HEK293 (cell line): ENCODE measurements at regions not wholly inside any gene's neighbourhood (a gene's known extent, or its start where the extent isn't known, plus 50 kb on each side); places are given as distances from the start of the nearest gene placed in this dataset.

Experiments used
- CTCF ChIA-PET: fragments of 350-600 bp; formaldehyde crosslinking; extraction: SDS; loops from one replicate; lab custom pipeline; 2021; ENCODE audit warnings: antibody characterized with exemption; lab: Yijun Ruan, JAX
- POLR2A ChIA-PET: fragments of 300-600 bp; formaldehyde crosslinking; extraction: SDS; loops from one replicate; lab custom pipeline; 2020; ENCODE audit warnings: antibody characterized with exemption, inconsistent platforms; lab: Yijun Ruan, JAX
- H3K27ac ChIP-seq: fragments of 200-500 bp; sonication (Bioruptor generic); 2 replicates; pipeline ENCODE4 v1.5.1; 2014; ENCODE audit warnings: low read depth, low read length, control low read depth, inconsistent platforms; ENCODE audit errors: extremely low read depth
- H3K36me3 ChIP-seq, 2 experiments: fragments of 200-500 bp in 1 of 2; sonication (Bioruptor generic) in 1 of 2; 1 replicate in 1 of 2; 2 replicates in 1 of 2; pipeline ENCODE4 v1.5.1; 2014 to 2017; ENCODE audit warnings: inconsistent platforms in 2 of 2, low read length in 2 of 2; ENCODE audit not compliant: control insufficient read depth in 2 of 2, insufficient read depth in 1 of 2
- H3K4me1 ChIP-seq: fragments of 200-500 bp; sonication (Bioruptor generic); 2 replicates; pipeline ENCODE4 v1.5.1; 2014; ENCODE audit warnings: mild to moderate bottlenecking, low read length, inconsistent platforms; ENCODE audit not compliant: control insufficient read depth, insufficient read depth
- H3K4me3 ChIP-seq: 2 replicates; pipeline ENCODE4 v1.5.1; 2011; ENCODE audit warnings: low read depth, mild to moderate bottlenecking, control low read depth, low read length, moderate library complexity
- H3K9me3 ChIP-seq: fragments of 200-500 bp; sonication (Bioruptor generic); 2 replicates; pipeline ENCODE4 v1.5.1; 2014; ENCODE audit warnings: low read depth, low read length, inconsistent platforms; ENCODE audit not compliant: control insufficient read depth, insufficient read depth
- OVOL3 ChIP-seq: fragments of 450-650 bp; formaldehyde crosslinking; IDR thresholded peaks from 2 replicates; pipeline ENCODE4 v1.5.1; 2016; ENCODE audit warnings: missing biosample characterization, missing genetic modification characterization
- REPIN1 ChIP-seq: fragments of 450-650 bp; formaldehyde crosslinking; IDR thresholded peaks from 2 replicates; pipeline ENCODE4 v1.5.1; 2017; ENCODE audit warnings: missing biosample characterization, missing genetic modification characterization, low read depth
- SCRT1 ChIP-seq: fragments of 450-650 bp; formaldehyde crosslinking; IDR thresholded peaks from 2 replicates; pipeline ENCODE4 v1.5.1; 2016; ENCODE audit warnings: missing biosample characterization, missing genetic modification characterization, borderline replicate concordance
- SP7 ChIP-seq: fragments of 450-650 bp; formaldehyde crosslinking; IDR thresholded peaks from 2 replicates; pipeline ENCODE4 v1.5.1; 2016; ENCODE audit warnings: missing biosample characterization, missing genetic modification characterization
- ZBTB1 ChIP-seq: fragments of 450-650 bp; formaldehyde crosslinking; IDR thresholded peaks from 2 replicates; pipeline ENCODE4 v1.5.1; 2016; ENCODE audit warnings: missing biosample characterization, missing genetic modification characterization
- ZBTB17 ChIP-seq: fragments of 450-650 bp; formaldehyde crosslinking; IDR thresholded peaks from 2 replicates; pipeline ENCODE4 v1.5.1; 2016; ENCODE audit warnings: missing biosample characterization, missing genetic modification characterization
- ZEB2 ChIP-seq: fragments of 450-650 bp; formaldehyde crosslinking; IDR thresholded peaks from 2 replicates; pipeline ENCODE4 v1.5.1; 2016; ENCODE audit warnings: missing biosample characterization, missing genetic modification characterization
- ZNF140 ChIP-seq: fragments of 450-650 bp; formaldehyde crosslinking; IDR thresholded peaks from 2 replicates; pipeline ENCODE4 v1.5.1; 2016; ENCODE audit warnings: missing biosample characterization, missing genetic modification characterization
- ZNF2 ChIP-seq: fragments of 450-650 bp; formaldehyde crosslinking; IDR thresholded peaks from 2 replicates; pipeline ENCODE4 v1.5.1; 2016; ENCODE audit warnings: missing biosample characterization, missing genetic modification characterization
- ZNF280D ChIP-seq: fragments of 450-650 bp; formaldehyde crosslinking; IDR thresholded peaks from 2 replicates; pipeline ENCODE4 v1.5.1; 2016; ENCODE audit warnings: missing biosample characterization, missing genetic modification characterization
- ZNF292 ChIP-seq: fragments of 450-650 bp; formaldehyde crosslinking; IDR thresholded peaks from 2 replicates; pipeline ENCODE4 v1.5.1; 2016; ENCODE audit warnings: low read depth, missing biosample characterization, missing genetic modification characterization, borderline replicate concordance
- ZNF350 ChIP-seq: fragments of 450-650 bp; formaldehyde crosslinking; IDR thresholded peaks from 2 replicates; pipeline ENCODE4 v1.5.0; 2017; ENCODE audit warnings: missing biosample characterization, mild to moderate bottlenecking, missing genetic modification characterization
- ZNF37A ChIP-seq: fragments of 450-650 bp; IDR thresholded peaks from 2 replicates; pipeline ENCODE4 v1.5.1; 2018; ENCODE audit warnings: missing biosample characterization, missing genetic modification characterization
- ZNF48 ChIP-seq: fragments of 450-650 bp; formaldehyde crosslinking; IDR thresholded peaks from 2 replicates; pipeline ENCODE4 v1.5.1; 2016; ENCODE audit warnings: missing biosample characterization, missing genetic modification characterization
- ZNF549 ChIP-seq: fragments of 450-650 bp; IDR thresholded peaks from 2 replicates; pipeline ENCODE4 v1.5.1; 2018; ENCODE audit warnings: missing biosample characterization, missing genetic modification characterization, mild to moderate bottlenecking, inconsistent platforms, moderate library complexity
- ZNF639 ChIP-seq: fragments of 450-650 bp; formaldehyde crosslinking; IDR thresholded peaks from 2 replicates; pipeline ENCODE4 v1.5.1; 2016; ENCODE audit warnings: missing biosample characterization, missing genetic modification characterization
- ZNF768 ChIP-seq: fragments of 450-650 bp; formaldehyde crosslinking; IDR thresholded peaks from 2 replicates; pipeline ENCODE4 v1.5.1; 2018; ENCODE audit warnings: missing biosample characterization, mild to moderate bottlenecking, missing genetic modification characterization
- TF ChIP-seq, protein P1 (sequence below): fragments of 450-650 bp; formaldehyde crosslinking; IDR thresholded peaks from 2 replicates; pipeline ENCODE4 v1.5.1; 2016; ENCODE audit warnings: missing biosample characterization, missing genetic modification characterization, borderline replicate concordance

DNA sequence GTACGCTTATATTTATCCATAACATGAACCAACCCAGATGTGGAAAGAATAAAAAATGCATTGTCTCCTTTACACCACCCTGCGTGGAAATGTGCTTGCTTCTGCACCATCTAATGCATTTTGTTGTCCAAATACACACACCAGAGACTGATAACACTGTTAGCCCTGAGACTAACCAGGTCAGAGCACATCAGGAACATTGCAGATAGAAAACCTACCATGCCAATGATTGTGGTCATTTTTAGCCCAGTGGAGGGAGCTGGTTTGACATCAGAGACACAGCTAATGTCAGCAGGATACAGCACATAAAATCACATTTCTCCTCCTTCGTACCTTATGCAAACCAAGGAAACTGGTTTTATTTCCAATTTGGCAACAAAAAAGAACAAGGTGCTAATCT, 528.7 kb downstream of the DOK5 start (continued):
- no peak for TF ChIP-seq ZNF549 (tag by site-specific recombination)
- TF ChIP-seq ZBTB17 (tag by site-specific recombination), result no peak

DNA sequence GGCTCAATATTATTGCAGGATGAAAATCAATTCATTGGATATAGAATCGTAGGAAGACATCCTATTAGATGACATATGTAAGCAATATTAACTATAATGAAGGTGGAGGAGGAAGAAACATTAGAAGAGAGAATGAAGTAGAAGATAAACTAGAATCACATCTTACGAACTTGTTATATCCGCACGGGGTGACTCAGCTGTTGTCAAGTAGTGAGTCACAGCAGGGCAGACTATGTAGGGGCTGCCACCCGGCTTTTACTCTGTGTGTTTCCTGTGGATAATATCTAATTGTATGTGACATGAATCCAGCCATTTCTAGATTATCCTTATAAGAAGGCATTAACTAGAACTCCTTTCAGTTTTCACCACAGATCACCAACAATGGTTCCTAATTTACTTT, 520.2 kb downstream of the DOK5 start:
- Histone ChIP-seq H3K4me1 (no peaks in the 10 kb centered on the region), H3K9me3 (no peaks in the 10 kb centered on the region), H3K36me3 (no peaks in the 10 kb centered on the region)
- ChIA-PET POLR2A (no interaction called here), CTCF (no interaction called here)
- TF ChIP-seq OVOL3 (tag by site-specific recombination), result no peak
- TF ChIP-seq REPIN1 (tag by site-specific recombination), result no peak
- no peak for TF ChIP-seq ZNF350 (tag by site-specific recombination)
- TF ChIP-seq ZNF639 (tag by site-specific recombination), result no peak
- TF ChIP-seq ZBTB1 (tag by site-specific recombination), result no peak
- TF ChIP-seq ZNF48, result no peak
- no peak for TF ChIP-seq ZNF37A (tag by site-specific recombination)
- TF ChIP-seq ZNF280D (tag by site-specific recombination), result no peak
- TF ChIP-seq, all 188 proteins: peak for 0
- Histone ChIP-seq H3K27ac (no peak overlapping the region), H3K4me3 (no peak overlapping the region)

DNA sequence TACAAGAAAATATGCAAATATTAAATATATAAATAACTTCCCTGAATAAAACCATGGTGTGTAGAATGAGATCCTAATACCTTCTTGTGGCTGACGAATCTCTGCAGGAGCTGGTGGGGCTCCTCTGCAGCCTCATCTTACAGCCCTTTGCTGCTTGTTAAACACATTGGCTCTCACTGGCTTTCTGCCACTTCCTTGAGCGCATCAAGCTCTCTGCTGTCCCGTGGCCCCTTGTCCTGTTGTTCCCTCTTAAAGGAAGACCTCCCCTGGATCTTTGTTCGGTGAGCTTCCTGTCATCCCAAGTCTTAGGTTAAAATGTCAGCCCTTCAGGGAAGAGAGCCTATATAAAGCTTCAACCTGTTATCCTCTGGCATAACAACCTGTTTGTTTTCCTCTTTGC, 519.6 kb downstream of the DOK5 start:
- no peaks in the 10 kb centered on the region for H3K4me1 ChIP-seq
- no peak overlapping the region for H3K27ac ChIP-seq
- POLR2A ChIA-PET, result no interaction called here
- CTCF ChIA-PET, result no interaction called here
- no peaks in the 10 kb centered on the region for H3K9me3 ChIP-seq
- H3K4me3 ChIP-seq, result no peak overlapping the region
- no peaks in the 10 kb centered on the region for H3K36me3 ChIP-seq
- no peak for TF ChIP-seq SP7 (tag by site-specific recombination)
- TF ChIP-seq, protein P1, sequence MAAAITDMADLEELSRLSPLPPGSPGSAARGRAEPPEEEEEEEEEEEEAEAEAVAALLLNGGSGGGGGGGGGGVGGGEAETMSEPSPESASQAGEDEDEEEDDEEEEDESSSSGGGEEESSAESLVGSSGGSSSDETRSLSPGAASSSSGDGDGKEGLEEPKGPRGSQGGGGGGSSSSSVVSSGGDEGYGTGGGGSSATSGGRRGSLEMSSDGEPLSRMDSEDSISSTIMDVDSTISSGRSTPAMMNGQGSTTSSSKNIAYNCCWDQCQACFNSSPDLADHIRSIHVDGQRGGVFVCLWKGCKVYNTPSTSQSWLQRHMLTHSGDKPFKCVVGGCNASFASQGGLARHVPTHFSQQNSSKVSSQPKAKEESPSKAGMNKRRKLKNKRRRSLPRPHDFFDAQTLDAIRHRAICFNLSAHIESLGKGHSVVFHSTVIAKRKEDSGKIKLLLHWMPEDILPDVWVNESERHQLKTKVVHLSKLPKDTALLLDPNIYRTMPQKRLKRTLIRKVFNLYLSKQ (tag by site-specific recombination), result no peak
- no peak for TF ChIP-seq ZEB2 (tag by site-specific recombination)
- no peak for TF ChIP-seq ZNF768 (tag by site-specific recombination)
- TF ChIP-seq ZNF2 (tag by site-specific recombination), result no peak

DNA sequence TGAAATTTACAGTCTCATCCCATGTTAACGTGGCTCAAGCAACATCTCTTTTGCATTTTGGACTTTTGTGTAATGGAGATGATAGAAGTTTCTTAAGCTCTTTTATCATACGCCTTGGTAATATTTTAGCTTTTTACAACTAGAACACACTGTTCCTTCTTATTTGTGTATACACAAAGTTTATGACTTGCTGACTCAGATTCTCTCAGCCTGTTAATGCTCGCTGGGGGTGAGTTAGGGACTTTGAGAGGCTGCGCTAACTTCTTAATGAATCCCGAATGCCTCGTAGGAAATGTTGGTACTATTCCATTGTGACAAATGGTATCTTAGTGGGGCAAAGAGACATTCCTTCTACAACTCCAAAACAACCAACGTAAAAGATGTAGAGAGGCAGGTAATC, 509.7 kb downstream of the DOK5 start:
- POLR2A ChIA-PET, result no interaction called here
- no peaks in the 10 kb centered on the region for H3K9me3 ChIP-seq
- H3K36me3 ChIP-seq, result no peaks in the 10 kb centered on the region
- H3K4me3 ChIP-seq, result no peak overlapping the region
- CTCF ChIA-PET, result no interaction called here
- no peaks in the 10 kb centered on the region for H3K4me1 ChIP-seq
- TF ChIP-seq SCRT1 (tag by site-specific recombination) (no peak), ZNF292 (tag by site-specific recombination) (no peak), ZNF140 (no peak)
- no peak overlapping the region for H3K27ac ChIP-seq
